PC-9 (cell line): ENCODE measurements at regions not wholly inside any gene's neighbourhood (a gene's known extent, or its start where the extent isn't known, plus 50 kb on each side); places are given as distances from the start of the nearest gene placed in this dataset.

Experiments used
- CTCF ChIP-seq: fragments of 200-600 bp; sonication (generic); conservative IDR thresholded peaks from 2 replicates; pipeline ENCODE4 v1.6.1; 2017; ENCODE audit warnings: mixed run types, antibody characterized with exemption, mild to moderate bottlenecking, moderate library complexity
- EZH2 ChIP-seq: fragments of 200-600 bp; sonication (generic); IDR thresholded peaks from 2 replicates; pipeline ENCODE4 v1.8.0; 2017; ENCODE audit warnings: antibody characterized with exemption, low read depth

GRCh38 chr1:217089361-217090014 is 366.3 kb upstream of the ESRRG start:
- TF ChIP-seq CTCF = no peak
- no peak for TF ChIP-seq EZH2
